Astrocyte (in vitro differentiated cells and primary cell): ENCODE measurements at regions not wholly inside any gene's neighbourhood (a gene's known extent, or its start where the extent isn't known, plus 50 kb on each side); places are given as distances from the start of the nearest gene placed in this dataset.

ENCODE experiments used
- EZH2 ChIP-seq: IDR thresholded peaks from 2 replicates; pipeline ENCODE4 v1.6.1; 2012; ENCODE audit warnings: mild to moderate bottlenecking, low read length, inconsistent platforms; ENCODE audit not compliant: insufficient read depth
- TF ChIP-seq, protein P1 (sequence below): IDR thresholded peaks from 2 replicates; pipeline ENCODE4 v1.5.1; 2011; ENCODE audit warnings: low read depth, mild to moderate bottlenecking, inconsistent platforms, low read length, moderate library complexity; ENCODE audit not compliant: insufficient read depth

DNA sequence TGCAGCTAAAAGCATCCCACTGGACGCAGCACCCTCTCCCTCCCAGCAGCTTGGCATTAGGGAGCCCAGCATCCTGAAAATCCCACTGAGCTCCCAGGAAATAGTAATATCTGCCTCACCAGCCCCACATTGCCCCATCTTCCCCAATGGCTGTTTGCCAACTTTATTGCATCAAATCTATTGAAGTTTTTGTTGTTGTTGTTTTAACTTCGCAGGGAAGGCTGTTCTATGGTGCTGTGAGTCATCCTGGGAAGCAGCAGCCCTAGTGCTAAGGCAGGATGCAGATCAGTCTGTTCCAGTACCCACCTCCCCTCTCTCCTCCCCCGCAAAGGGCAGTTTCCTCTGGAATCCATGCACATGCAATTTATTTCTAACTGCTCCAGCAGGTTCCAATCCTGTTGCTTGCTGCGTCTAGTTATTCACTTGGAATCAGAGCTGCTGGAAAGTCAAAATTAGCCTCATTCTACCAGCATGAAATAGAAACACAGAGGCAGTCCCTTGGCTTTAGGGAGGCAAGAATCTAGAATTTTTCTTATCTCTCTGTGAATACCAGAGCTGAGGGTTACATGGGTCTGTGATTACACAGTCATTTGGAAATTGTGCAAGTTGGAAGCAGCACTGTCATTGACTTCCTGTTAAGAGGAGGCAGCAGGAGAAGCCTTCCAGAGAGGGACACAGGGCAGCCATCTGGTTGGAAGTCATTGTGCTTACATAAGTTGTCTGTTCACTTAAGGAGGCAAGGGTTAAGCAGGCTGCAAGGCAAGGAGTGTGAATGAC, 115.9 kb upstream of the CACUL1 start:
- TF ChIP-seq EZH2 = no peak
- TF ChIP-seq, protein P1, sequence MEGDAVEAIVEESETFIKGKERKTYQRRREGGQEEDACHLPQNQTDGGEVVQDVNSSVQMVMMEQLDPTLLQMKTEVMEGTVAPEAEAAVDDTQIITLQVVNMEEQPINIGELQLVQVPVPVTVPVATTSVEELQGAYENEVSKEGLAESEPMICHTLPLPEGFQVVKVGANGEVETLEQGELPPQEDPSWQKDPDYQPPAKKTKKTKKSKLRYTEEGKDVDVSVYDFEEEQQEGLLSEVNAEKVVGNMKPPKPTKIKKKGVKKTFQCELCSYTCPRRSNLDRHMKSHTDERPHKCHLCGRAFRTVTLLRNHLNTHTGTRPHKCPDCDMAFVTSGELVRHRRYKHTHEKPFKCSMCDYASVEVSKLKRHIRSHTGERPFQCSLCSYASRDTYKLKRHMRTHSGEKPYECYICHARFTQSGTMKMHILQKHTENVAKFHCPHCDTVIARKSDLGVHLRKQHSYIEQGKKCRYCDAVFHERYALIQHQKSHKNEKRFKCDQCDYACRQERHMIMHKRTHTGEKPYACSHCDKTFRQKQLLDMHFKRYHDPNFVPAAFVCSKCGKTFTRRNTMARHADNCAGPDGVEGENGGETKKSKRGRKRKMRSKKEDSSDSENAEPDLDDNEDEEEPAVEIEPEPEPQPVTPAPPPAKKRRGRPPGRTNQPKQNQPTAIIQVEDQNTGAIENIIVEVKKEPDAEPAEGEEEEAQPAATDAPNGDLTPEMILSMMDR = no peak
